ENCODE measurements at regions not wholly inside any gene's neighbourhood (a gene's known extent, or its start where the extent isn't known, plus 50 kb on each side); places are given as distances from the start of the nearest gene placed in this dataset.

GRCh38 chr1:239268007-239268406 is 118.4 kb upstream of the CHRM3 start:
- H3K27ac Mint-ChIP-seq = no peak overlapping the region
- H3K4me1 Mint-ChIP-seq = peaks cover 19% of the 10 kb centered on the region

GRCh38 chr1:239263801-239264200 is 122.6 kb upstream of the CHRM3 start:
- Mint-ChIP-seq H3K27me3 (ENCODE audit: low read depth) (no peaks in the 10 kb centered on the region), H3K9me3 (no peaks in the 10 kb centered on the region), H3K4me1 (peaks cover 19% of the 10 kb centered on the region), H3K27ac (no peak overlapping the region), H3K4me3 (no peak overlapping the region), H3K36me3 (no peaks in the 10 kb centered on the region)
- no peak for DNase-seq (ENCODE audit: low spot score in 2 of 2, unreplicated experiment in 2 of 2)
- TF ChIP-seq CTCF (IDR thresholded peaks at IDR 0.05; ENCODE audit: unreplicated experiment) = no peak

More at GRCh38 chr1:239268007-239268406, 118.4 kb upstream of the CHRM3 start:
- H3K27me3 Mint-ChIP-seq (ENCODE audit: low read depth) = no peaks in the 10 kb centered on the region
- H3K36me3 Mint-ChIP-seq = no peaks in the 10 kb centered on the region
- no peak for TF ChIP-seq CTCF (IDR thresholded peaks at IDR 0.05; ENCODE audit: unreplicated experiment)
- H3K9me3 Mint-ChIP-seq = peaks cover 2% of the 10 kb centered on the region
- DNase-seq (ENCODE audit: low spot score in 2 of 2, unreplicated experiment in 2 of 2) = no peak
- no peak overlapping the region for H3K4me3 Mint-ChIP-seq

- TF ChIP-seq CTCF (IDR thresholded peaks at IDR 0.05; ENCODE audit: unreplicated experiment) = no peak
- Mint-ChIP-seq H3K9me3 (peaks cover 4% of the 10 kb centered on the region), H3K36me3 (no peaks in the 10 kb centered on the region), H3K27me3 (ENCODE audit: low read depth) (no peaks in the 10 kb centered on the region), H3K4me3 (no peak overlapping the region), H3K27ac (no peak overlapping the region), H3K4me1 (peaks cover 7% of the 10 kb centered on the region)
- DNase-seq (ENCODE audit: low spot score in 2 of 2, unreplicated experiment in 2 of 2) = no peak
These were observed 123.8 kb upstream of the CHRM3 start for GRCh38 chr1:239262538-239262937.

- Mint-ChIP-seq H3K4me3 (no peak overlapping the region), H3K27me3 (ENCODE audit: low read depth) (no peaks in the 10 kb centered on the region), H3K4me1 (peaks cover 4% of the 10 kb centered on the region), H3K27ac (no peak overlapping the region), H3K36me3 (peaks cover 2% of the 10 kb centered on the region), H3K9me3 (peaks cover 13% of the 10 kb centered on the region)
- TF ChIP-seq CTCF (IDR thresholded peaks at IDR 0.05; ENCODE audit: unreplicated experiment) = no peak
- DNase-seq (ENCODE audit: low spot score in 2 of 2, unreplicated experiment in 2 of 2) = no peak
These were observed 124.8 kb upstream of the CHRM3 start for GRCh38 chr1:239261521-239261920.

GRCh38 chr1:239260842-239261241 is 125.5 kb upstream of the CHRM3 start:
- DNase-seq (ENCODE audit: low spot score in 2 of 2, unreplicated experiment in 2 of 2) = no peak
- Mint-ChIP-seq H3K9me3 (peaks cover 18% of the 10 kb centered on the region), H3K27ac (no peak overlapping the region)

More at GRCh38 chr1:239260842-239261241, 125.5 kb upstream of the CHRM3 start:
- peaks cover 2% of the 10 kb centered on the region for H3K36me3 Mint-ChIP-seq
- peaks cover 4% of the 10 kb centered on the region for H3K4me1 Mint-ChIP-seq
- no peak overlapping the region for H3K4me3 Mint-ChIP-seq
- TF ChIP-seq CTCF (IDR thresholded peaks at IDR 0.05; ENCODE audit: unreplicated experiment) = no peak
- no peaks in the 10 kb centered on the region for H3K27me3 Mint-ChIP-seq (ENCODE audit: low read depth)

Data from mesothelial cell of epicardium (in vitro differentiated cells).